ENCODE measurements at regions not wholly inside any gene's neighbourhood (a gene's known extent, or its start where the extent isn't known, plus 50 kb on each side); places are given as distances from the start of the nearest gene placed in this dataset.

DNA sequence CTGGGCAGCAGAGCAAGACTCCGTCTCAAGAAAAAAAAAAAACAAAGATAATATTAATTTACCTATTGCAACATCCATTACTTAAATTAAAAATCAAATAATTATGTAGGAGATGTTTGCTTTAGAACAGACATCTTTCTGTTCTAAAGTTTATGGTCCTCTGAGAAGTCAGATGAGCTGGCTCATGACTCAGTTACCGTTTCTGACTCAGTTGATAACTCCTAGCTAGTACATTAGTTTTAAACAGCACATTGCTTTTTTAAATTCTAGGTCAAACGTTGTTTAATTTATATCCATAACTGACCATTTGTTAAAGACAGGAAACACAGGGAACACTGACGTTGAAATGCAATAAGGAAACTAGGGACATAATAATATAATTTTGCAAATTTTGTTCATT is 162.7 kb downstream of the ETV1 start:
- no peak for TF ChIP-seq EZH2 (IDR thresholded peaks at IDR 0.05; ENCODE audit: borderline replicate concordance, low read length)
- TF ChIP-seq, protein P1, sequence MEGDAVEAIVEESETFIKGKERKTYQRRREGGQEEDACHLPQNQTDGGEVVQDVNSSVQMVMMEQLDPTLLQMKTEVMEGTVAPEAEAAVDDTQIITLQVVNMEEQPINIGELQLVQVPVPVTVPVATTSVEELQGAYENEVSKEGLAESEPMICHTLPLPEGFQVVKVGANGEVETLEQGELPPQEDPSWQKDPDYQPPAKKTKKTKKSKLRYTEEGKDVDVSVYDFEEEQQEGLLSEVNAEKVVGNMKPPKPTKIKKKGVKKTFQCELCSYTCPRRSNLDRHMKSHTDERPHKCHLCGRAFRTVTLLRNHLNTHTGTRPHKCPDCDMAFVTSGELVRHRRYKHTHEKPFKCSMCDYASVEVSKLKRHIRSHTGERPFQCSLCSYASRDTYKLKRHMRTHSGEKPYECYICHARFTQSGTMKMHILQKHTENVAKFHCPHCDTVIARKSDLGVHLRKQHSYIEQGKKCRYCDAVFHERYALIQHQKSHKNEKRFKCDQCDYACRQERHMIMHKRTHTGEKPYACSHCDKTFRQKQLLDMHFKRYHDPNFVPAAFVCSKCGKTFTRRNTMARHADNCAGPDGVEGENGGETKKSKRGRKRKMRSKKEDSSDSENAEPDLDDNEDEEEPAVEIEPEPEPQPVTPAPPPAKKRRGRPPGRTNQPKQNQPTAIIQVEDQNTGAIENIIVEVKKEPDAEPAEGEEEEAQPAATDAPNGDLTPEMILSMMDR (conservative IDR thresholded peaks at IDR 0.05 in 1 of 2, IDR thresholded peaks at IDR 0.05 in 1 of 2; ENCODE audit: extremely low read depth in 1 of 2, insufficient read depth in 1 of 2, low read depth in 1 of 2, low read length in 2 of 2) = no peak
